OCI-LY7 (cell line): ENCODE measurements at regions not wholly inside any gene's neighbourhood (a gene's known extent, or its start where the extent isn't known, plus 50 kb on each side); places are given as distances from the start of the nearest gene placed in this dataset.

Source experiments
- EZH2phosphoT487 ChIP-seq: fragments of 200-600 bp; sonication (generic); IDR thresholded peaks from 2 replicates; pipeline ENCODE4 v1.6.1; 2018; ENCODE audit warnings: low read depth, borderline replicate concordance, mild to moderate bottlenecking, mixed run types, antibody characterized with exemption, low read length, moderate library complexity, mixed read lengths
- TF ChIP-seq, protein P1 (sequence below): fragments of 200-600 bp; sonication (generic); conservative IDR thresholded peaks from 2 replicates; pipeline ENCODE4 v1.5.1; 2014; ENCODE audit warnings: mild to moderate bottlenecking, antibody characterized with exemption, low read length, moderate library complexity, mixed read lengths

DNA sequence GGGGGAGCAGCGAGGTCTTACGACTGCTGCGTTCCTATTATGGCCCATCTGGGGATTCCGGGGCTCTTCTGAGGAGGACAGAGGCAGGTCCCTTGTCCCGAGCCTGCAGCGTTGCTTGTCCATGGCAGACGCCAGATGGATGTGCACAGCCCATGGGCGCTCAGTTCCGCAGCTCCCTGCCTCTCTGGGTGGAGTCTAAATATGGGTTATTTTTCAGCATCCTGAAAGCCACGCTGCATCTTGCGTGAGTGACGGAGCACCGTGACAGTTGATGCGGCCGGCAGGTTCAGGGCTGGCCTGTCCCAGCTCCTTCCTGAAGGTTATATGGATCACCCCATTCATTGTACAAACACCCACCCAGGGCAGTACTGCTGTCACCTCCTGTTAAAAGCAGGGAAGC, 1169.4 kb downstream of the BRD1 start:
- TF ChIP-seq, protein P1, sequence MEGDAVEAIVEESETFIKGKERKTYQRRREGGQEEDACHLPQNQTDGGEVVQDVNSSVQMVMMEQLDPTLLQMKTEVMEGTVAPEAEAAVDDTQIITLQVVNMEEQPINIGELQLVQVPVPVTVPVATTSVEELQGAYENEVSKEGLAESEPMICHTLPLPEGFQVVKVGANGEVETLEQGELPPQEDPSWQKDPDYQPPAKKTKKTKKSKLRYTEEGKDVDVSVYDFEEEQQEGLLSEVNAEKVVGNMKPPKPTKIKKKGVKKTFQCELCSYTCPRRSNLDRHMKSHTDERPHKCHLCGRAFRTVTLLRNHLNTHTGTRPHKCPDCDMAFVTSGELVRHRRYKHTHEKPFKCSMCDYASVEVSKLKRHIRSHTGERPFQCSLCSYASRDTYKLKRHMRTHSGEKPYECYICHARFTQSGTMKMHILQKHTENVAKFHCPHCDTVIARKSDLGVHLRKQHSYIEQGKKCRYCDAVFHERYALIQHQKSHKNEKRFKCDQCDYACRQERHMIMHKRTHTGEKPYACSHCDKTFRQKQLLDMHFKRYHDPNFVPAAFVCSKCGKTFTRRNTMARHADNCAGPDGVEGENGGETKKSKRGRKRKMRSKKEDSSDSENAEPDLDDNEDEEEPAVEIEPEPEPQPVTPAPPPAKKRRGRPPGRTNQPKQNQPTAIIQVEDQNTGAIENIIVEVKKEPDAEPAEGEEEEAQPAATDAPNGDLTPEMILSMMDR = no peak
- TF ChIP-seq EZH2phosphoT487 = no peak
